ENCODE measurements at regions not wholly inside any gene's neighbourhood (a gene's known extent, or its start where the extent isn't known, plus 50 kb on each side); places are given as distances from the start of the nearest gene placed in this dataset.
A peak's percentile ranks its signal among the peaks of the same experiment; 100 is the strongest.

GRCh38 chr9:1738511-1739100 lies 276.5 kb upstream of the SMARCA2 start:
- no peak for TF ChIP-seq POLR2AphosphoS5 (IDR thresholded peaks at IDR 0.05; ENCODE audit: low read depth)
- TF ChIP-seq, protein P1, sequence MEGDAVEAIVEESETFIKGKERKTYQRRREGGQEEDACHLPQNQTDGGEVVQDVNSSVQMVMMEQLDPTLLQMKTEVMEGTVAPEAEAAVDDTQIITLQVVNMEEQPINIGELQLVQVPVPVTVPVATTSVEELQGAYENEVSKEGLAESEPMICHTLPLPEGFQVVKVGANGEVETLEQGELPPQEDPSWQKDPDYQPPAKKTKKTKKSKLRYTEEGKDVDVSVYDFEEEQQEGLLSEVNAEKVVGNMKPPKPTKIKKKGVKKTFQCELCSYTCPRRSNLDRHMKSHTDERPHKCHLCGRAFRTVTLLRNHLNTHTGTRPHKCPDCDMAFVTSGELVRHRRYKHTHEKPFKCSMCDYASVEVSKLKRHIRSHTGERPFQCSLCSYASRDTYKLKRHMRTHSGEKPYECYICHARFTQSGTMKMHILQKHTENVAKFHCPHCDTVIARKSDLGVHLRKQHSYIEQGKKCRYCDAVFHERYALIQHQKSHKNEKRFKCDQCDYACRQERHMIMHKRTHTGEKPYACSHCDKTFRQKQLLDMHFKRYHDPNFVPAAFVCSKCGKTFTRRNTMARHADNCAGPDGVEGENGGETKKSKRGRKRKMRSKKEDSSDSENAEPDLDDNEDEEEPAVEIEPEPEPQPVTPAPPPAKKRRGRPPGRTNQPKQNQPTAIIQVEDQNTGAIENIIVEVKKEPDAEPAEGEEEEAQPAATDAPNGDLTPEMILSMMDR (conservative IDR thresholded peaks at IDR 0.05; ENCODE audit: low read depth in 2 of 2), result no peak
- TF ChIP-seq JUNB (IDR thresholded peaks at IDR 0.05; ENCODE audit: unreplicated experiment), result no peak
- no peak for TF ChIP-seq ZNF114 (CRISPR knock-in tag; IDR thresholded peaks at IDR 0.05)
- TF ChIP-seq STAT1 (IDR thresholded peaks at IDR 0.05; ENCODE audit: unreplicated experiment), result no peak
- TF ChIP-seq CREB1 (CRISPR knock-in tag; IDR thresholded peaks at IDR 0.05; ENCODE audit: low read depth), result no peak
- TF ChIP-seq, protein P2, sequence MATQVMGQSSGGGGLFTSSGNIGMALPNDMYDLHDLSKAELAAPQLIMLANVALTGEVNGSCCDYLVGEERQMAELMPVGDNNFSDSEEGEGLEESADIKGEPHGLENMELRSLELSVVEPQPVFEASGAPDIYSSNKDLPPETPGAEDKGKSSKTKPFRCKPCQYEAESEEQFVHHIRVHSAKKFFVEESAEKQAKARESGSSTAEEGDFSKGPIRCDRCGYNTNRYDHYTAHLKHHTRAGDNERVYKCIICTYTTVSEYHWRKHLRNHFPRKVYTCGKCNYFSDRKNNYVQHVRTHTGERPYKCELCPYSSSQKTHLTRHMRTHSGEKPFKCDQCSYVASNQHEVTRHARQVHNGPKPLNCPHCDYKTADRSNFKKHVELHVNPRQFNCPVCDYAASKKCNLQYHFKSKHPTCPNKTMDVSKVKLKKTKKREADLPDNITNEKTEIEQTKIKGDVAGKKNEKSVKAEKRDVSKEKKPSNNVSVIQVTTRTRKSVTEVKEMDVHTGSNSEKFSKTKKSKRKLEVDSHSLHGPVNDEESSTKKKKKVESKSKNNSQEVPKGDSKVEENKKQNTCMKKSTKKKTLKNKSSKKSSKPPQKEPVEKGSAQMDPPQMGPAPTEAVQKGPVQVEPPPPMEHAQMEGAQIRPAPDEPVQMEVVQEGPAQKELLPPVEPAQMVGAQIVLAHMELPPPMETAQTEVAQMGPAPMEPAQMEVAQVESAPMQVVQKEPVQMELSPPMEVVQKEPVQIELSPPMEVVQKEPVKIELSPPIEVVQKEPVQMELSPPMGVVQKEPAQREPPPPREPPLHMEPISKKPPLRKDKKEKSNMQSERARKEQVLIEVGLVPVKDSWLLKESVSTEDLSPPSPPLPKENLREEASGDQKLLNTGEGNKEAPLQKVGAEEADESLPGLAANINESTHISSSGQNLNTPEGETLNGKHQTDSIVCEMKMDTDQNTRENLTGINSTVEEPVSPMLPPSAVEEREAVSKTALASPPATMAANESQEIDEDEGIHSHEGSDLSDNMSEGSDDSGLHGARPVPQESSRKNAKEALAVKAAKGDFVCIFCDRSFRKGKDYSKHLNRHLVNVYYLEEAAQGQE (IDR thresholded peaks at IDR 0.05; ENCODE audit: unreplicated experiment), result no peak
- no peak for TF ChIP-seq EZH2 (IDR thresholded peaks at IDR 0.05; ENCODE audit: low read depth, unreplicated experiment)
- TF ChIP-seq, protein P3, sequence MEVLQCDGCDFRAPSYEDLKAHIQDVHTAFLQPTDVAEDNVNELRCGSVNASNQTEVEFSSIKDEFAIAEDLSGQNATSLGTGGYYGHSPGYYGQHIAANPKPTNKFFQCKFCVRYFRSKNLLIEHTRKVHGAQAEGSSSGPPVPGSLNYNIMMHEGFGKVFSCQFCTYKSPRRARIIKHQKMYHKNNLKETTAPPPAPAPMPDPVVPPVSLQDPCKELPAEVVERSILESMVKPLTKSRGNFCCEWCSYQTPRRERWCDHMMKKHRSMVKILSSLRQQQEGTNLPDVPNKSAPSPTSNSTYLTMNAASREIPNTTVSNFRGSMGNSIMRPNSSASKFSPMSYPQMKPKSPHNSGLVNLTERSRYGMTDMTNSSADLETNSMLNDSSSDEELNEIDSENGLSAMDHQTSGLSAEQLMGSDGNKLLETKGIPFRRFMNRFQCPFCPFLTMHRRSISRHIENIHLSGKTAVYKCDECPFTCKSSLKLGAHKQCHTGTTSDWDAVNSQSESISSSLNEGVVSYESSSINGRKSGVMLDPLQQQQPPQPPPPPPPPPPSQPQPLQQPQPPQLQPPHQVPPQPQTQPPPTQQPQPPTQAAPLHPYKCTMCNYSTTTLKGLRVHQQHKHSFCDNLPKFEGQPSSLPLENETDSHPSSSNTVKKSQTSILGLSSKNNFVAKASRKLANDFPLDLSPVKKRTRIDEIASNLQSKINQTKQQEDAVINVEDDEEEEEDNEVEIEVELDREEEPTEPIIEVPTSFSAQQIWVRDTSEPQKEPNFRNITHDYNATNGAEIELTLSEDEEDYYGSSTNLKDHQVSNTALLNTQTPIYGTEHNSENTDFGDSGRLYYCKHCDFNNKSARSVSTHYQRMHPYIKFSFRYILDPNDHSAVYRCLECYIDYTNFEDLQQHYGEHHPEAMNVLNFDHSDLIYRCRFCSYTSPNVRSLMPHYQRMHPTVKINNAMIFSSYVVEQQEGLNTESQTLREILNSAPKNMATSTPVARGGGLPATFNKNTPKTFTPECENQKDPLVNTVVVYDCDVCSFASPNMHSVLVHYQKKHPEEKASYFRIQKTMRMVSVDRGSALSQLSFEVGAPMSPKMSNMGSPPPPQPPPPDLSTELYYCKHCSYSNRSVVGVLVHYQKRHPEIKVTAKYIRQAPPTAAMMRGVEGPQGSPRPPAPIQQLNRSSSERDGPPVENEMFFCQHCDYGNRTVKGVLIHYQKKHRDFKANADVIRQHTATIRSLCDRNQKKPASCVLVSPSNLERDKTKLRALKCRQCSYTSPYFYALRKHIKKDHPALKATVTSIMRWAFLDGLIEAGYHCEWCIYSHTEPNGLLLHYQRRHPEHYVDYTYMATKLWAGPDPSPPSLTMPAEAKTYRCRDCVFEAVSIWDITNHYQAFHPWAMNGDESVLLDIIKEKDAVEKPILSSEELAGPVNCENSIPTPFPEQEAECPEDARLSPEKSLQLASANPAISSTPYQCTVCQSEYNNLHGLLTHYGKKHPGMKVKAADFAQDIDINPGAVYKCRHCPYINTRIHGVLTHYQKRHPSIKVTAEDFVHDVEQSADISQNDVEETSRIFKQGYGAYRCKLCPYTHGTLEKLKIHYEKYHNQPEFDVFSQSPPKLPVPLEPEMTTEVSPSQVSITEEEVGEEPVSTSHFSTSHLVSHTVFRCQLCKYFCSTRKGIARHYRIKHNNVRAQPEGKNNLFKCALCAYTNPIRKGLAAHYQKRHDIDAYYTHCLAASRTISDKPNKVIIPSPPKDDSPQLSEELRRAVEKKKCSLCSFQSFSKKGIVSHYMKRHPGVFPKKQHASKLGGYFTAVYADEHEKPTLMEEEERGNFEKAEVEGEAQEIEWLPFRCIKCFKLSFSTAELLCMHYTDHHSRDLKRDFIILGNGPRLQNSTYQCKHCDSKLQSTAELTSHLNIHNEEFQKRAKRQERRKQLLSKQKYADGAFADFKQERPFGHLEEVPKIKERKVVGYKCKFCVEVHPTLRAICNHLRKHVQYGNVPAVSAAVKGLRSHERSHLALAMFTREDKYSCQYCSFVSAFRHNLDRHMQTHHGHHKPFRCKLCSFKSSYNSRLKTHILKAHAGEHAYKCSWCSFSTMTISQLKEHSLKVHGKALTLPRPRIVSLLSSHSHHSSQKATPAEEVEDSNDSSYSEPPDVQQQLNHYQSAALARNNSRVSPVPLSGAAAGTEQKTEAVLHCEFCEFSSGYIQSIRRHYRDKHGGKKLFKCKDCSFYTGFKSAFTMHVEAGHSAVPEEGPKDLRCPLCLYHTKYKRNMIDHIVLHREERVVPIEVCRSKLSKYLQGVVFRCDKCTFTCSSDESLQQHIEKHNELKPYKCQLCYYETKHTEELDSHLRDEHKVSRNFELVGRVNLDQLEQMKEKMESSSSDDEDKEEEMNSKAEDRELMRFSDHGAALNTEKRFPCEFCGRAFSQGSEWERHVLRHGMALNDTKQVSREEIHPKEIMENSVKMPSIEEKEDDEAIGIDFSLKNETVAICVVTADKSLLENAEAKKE (CRISPR knock-in tag; IDR thresholded peaks at IDR 0.05), result no peak
- TF ChIP-seq, protein P4, sequence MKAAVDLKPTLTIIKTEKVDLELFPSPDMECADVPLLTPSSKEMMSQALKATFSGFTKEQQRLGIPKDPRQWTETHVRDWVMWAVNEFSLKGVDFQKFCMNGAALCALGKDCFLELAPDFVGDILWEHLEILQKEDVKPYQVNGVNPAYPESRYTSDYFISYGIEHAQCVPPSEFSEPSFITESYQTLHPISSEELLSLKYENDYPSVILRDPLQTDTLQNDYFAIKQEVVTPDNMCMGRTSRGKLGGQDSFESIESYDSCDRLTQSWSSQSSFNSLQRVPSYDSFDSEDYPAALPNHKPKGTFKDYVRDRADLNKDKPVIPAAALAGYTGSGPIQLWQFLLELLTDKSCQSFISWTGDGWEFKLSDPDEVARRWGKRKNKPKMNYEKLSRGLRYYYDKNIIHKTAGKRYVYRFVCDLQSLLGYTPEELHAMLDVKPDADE (IDR thresholded peaks at IDR 0.05), result no peak
- H3K27me3 Mint-ChIP-seq (ENCODE audit: insufficient read depth, low read depth, poor library complexity), result peaks cover 2% of the 10 kb centered on the region
- Histone ChIP-seq H3K27ac (ENCODE audit: low read depth) (no peak overlapping the region), H4K20me1 (replicated peaks; ENCODE audit: insufficient read depth) (no peaks in the 10 kb centered on the region), H3K4me2 (no peak overlapping the region), H3K4me3 (no peak overlapping the region), H2AFZ (no peak overlapping the region), H3K79me2 (replicated peaks; ENCODE audit: insufficient read depth) (no peaks in the 10 kb centered on the region), H3K27me3 (ENCODE audit: insufficient read depth) (peaks cover 22% of the 10 kb centered on the region; the same call in 1 of the 2 replicates), H3K4me1 (ENCODE audit: insufficient read depth) (no peaks in the 10 kb centered on the region), H3K36me3 (ENCODE audit: insufficient read depth) (no peaks in the 10 kb centered on the region), H3F3A (replicated peaks; ENCODE audit: low read depth) (no peaks in the 10 kb centered on the region), H3K9me2 (ENCODE audit: insufficient read depth) (no peaks in the 10 kb centered on the region)
- no peak overlapping the region for H3K4me3 Mint-ChIP-seq
- ATAC-seq, result peak; percentile 67
- H3K4me1 Mint-ChIP-seq, result no peaks in the 10 kb centered on the region
- no peaks in the 10 kb centered on the region for H3K36me3 Mint-ChIP-seq (ENCODE audit: low read depth)
- no peaks in the 10 kb centered on the region; the same call in 2 of the 3 replicates for H3K9me3 Mint-ChIP-seq
- no peak overlapping the region for H3K27ac Mint-ChIP-seq
- DNase-seq (ENCODE audit: low spot score), result peak; percentile 17

Data from GM23338 (cell line).